Stimulated activated naive B cell treated with anti-CD40 and anti-IgM and Interleukin-4, amounts not matched to agents 10 μg/mL and 1 μg/mL and 100 μg/mL, for 72 hours (primary cell): ENCODE measurements at regions not wholly inside any gene's neighbourhood (a gene's known extent, or its start where the extent isn't known, plus 50 kb on each side); places are given as distances from the start of the nearest gene placed in this dataset.

ENCODE experiments used
- ATAC-seq, 2 donors: fragments of 150-1000 bp; cut with Tn5 transposase; replicated peaks; 2 replicates each; pipeline ENCODE4 v1.10.0; 2021; ENCODE audit warnings: moderate library complexity in 1 of 2
- DNase-seq: peaks from one replicate; pipeline ENCODE4 v3.0.0; 2021
- H3K27ac Mint-ChIP-seq: one replicate; pipeline ENCODE4 v1.8.0; 2022; ENCODE audit warnings: mild to moderate bottlenecking, mixed read lengths
- H3K27me3 Mint-ChIP-seq, 2 donors: one replicate each; pipeline ENCODE4 v1.8.0; 2022; ENCODE audit warnings: mixed read lengths in 2 of 2
- H3K36me3 Mint-ChIP-seq, 2 donors: one replicate each; pipeline ENCODE4 v1.8.0; 2022; ENCODE audit warnings: mixed read lengths in 2 of 2, mild to moderate bottlenecking in 1 of 2
- H3K4me1 Mint-ChIP-seq, 2 donors: one replicate each; pipeline ENCODE4 v1.8.0; 2022; ENCODE audit warnings: mixed read lengths in 2 of 2, mild to moderate bottlenecking in 1 of 2
- H3K4me3 Mint-ChIP-seq, 2 donors: one replicate each; pipeline ENCODE4 v1.8.0; 2022; ENCODE audit warnings: mild to moderate bottlenecking in 2 of 2, mixed read lengths in 2 of 2, moderate library complexity in 1 of 2
- H3K9me3 Mint-ChIP-seq, 2 donors: one replicate each; pipeline ENCODE4 v1.8.0; 2022; ENCODE audit warnings: mixed read lengths in 2 of 2, mild to moderate bottlenecking in 1 of 2

DNA sequence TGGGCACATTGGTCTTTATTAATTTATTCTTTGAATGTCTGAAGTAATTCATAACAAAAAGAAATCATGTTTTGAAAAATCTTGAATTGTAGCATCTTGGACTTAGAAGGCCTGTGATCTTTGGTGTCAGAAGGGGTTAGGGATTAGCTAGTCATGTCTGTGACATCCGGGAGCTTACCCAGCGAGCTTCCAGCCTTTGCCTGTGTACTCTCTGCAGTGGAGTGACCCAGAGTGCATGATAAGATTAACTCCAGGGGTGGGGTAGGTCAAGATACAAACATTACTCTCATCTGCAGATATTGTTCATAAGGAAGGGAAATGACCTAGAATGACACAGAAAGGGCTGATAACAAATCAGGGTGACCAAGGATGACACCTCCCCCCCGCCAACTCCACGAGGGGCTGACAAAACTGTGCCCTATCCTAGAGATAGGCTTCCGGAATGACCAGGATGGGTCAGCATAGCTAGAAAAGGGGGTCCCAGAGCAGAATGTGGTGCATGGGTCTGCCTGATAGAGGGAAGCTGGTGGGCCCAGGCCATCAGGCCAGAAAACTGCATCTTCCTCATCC lies 56.6 kb upstream of the BLCAP start:
- no peak for ATAC-seq
- H3K27ac Mint-ChIP-seq, result no peak overlapping the region

DNA sequence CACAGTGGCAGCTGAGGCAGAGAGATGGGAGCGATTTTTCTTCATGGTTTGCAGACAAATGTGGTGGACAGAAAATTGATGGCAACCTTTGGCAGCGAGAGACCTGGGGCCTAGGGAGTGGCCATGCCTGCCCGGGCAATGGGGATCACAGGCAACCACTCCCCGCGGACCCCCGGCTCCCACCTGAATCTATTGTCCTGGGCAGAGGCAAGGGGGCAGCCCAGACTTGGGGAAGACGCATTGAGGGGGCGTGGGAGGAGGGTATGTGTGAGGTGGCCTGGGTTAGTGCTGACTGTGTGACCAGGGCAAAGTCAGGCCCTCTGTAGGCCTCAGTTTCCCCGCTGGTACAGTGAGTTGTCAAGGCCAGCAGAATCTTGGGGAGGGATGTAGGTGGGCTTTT lies 53.6 kb upstream of the BLCAP start:
- Mint-ChIP-seq H3K27ac (no peak overlapping the region), H3K4me3 (no peak overlapping the region), H3K27me3 (peaks cover 42 to 59% of the 10 kb centered on the region in 2 donors), H3K36me3 (peaks cover 0 to 4% of the 10 kb centered on the region in 2 donors), H3K4me1 (peaks cover 10 to 14% of the 10 kb centered on the region in 2 donors), H3K9me3 (peaks cover 2 to 4% of the 10 kb centered on the region in 2 donors)
- ATAC-seq (no peak), DNase-seq (no peak)

More for the DNA sequence above, 56.6 kb upstream of the BLCAP start:
- no peaks in the 10 kb centered on the region for H3K4me1 Mint-ChIP-seq
- H3K9me3 Mint-ChIP-seq, result peaks cover 6 to 9% of the 10 kb centered on the region in 2 donors
- no peak overlapping the region for H3K4me3 Mint-ChIP-seq
- H3K27me3 Mint-ChIP-seq, result peaks cover 45 to 66% of the 10 kb centered on the region in 2 donors
- H3K36me3 Mint-ChIP-seq, result peaks cover 0 to 4% of the 10 kb centered on the region in 2 donors
- DNase-seq, result no peak

DNA sequence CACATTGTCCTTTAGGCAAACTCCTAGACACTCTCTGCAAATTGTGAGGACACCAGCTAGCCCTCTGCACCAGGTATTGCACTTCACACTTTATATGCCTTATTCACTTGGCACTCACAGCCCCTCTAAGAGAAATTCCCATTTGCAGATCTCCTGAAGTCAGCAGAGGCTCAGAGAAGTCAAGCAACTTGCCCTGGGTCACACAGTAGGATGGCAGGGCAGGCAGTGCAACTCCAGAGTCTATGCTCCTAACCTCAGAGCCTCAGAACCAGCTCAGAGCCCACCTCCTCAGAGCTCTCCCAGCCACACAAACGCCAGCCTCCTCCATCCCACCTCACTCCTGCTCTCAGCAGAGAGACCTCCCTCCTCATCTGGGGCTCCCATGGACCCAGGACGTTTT lies 52.4 kb upstream of the BLCAP start:
- no peak overlapping the region for H3K4me3 Mint-ChIP-seq
- DNase-seq (no peak), ATAC-seq (no peak)
- no peaks in the 10 kb centered on the region for H3K36me3 Mint-ChIP-seq
- H3K27ac Mint-ChIP-seq, result no peak overlapping the region
- H3K27me3 Mint-ChIP-seq, result peaks cover 36 to 49% of the 10 kb centered on the region in 2 donors
- H3K9me3 Mint-ChIP-seq, result no peaks in the 10 kb centered on the region
- peaks cover 12 to 21% of the 10 kb centered on the region in 2 donors for H3K4me1 Mint-ChIP-seq

DNA sequence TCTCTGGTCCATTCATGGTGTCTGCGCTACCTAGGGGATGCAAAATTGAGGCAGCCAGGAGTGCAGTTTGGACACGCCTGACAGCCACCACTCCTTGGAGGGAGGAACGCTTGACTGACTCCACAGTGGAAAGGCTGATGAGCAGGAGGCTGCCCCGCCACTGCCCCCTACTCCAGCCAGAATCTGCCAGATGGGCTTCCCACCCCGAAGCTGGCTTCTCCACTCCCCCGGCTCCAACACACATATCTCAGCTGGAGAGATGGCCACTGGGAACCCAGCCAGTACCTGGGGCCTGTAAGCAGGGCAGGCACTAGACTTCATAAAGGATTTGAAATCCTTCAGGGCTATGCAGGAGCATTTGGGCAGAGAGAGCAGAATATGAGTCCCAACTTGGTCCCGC lies 51.4 kb upstream of the BLCAP start:
- peaks cover 27 to 42% of the 10 kb centered on the region in 2 donors for H3K27me3 Mint-ChIP-seq

DNA sequence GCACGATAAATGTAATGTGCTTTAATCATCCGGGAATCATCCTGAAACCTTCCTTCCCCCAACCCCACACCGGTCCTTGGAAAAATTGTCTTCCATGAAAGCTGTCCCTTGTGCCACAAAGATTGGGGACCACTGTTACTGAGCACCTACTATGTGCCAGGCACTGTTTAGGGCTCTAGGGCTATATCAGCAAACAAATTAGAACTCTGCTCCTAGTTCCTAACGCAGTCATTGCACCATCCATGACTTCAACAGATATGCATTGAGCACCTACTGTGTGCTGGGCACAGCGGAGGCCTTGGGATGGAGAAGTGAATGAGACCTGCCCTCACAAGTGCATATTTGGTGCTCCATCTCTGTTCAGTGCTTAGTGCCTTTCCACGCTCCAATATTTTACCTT lies 50.3 kb upstream of the BLCAP start:
- Mint-ChIP-seq H3K27me3 (peaks cover 35 to 44% of the 10 kb centered on the region in 2 donors), H3K27ac (no peak overlapping the region), H3K9me3 (no peaks in the 10 kb centered on the region), H3K36me3 (no peaks in the 10 kb centered on the region), H3K4me3 (no peak overlapping the region), H3K4me1 (peaks cover 12 to 21% of the 10 kb centered on the region in 2 donors)
- DNase-seq (no peak), ATAC-seq (no peak)

More for the DNA sequence above, 51.4 kb upstream of the BLCAP start:
- ATAC-seq, result no peak
- no peak for DNase-seq
- H3K36me3 Mint-ChIP-seq, result no peaks in the 10 kb centered on the region
- no peak overlapping the region for H3K4me3 Mint-ChIP-seq
- H3K9me3 Mint-ChIP-seq, result no peaks in the 10 kb centered on the region
- no peak overlapping the region for H3K27ac Mint-ChIP-seq
- H3K4me1 Mint-ChIP-seq, result peaks cover 12 to 21% of the 10 kb centered on the region in 2 donors
